ENCODE measurements at regions not wholly inside any gene's neighbourhood (a gene's known extent, or its start where the extent isn't known, plus 50 kb on each side); places are given as distances from the start of the nearest gene placed in this dataset.

- H3K4me1 ChIP-seq: peaks cover 0 to 6% (median 0%) of the 10 kb centered on the region in 4 donors
- DNase-seq: no peak
- H3K36me3 ChIP-seq: no peaks in the 10 kb centered on the region
- no peak for TF ChIP-seq POLR2A (IDR thresholded peaks at IDR 0.05)
- no peak for TF ChIP-seq CTCF (IDR thresholded peaks at IDR 0.05)
- H3K4me3 ChIP-seq: no peak overlapping the region
- no peak overlapping the region for H3K27ac ChIP-seq
- H3K9me3 ChIP-seq: no peaks in the 10 kb centered on the region
- no peaks in the 10 kb centered on the region for H3K27me3 ChIP-seq
These were observed 160.3 kb downstream of the ALX1 start for GRCh38 chr12:85440271-85440670.

GRCh38 chr12:85441025-85441424, 161.0 kb downstream of the ALX1 start:
- Histone ChIP-seq H3K27ac (no peak overlapping the region), H3K4me1 (peaks cover 0 to 6% (median 0%) of the 10 kb centered on the region in 4 donors), H3K27me3 (no peaks in the 10 kb centered on the region), H3K36me3 (no peaks in the 10 kb centered on the region), H3K9me3 (no peaks in the 10 kb centered on the region), H3K4me3 (no peak overlapping the region)
- TF ChIP-seq POLR2A (IDR thresholded peaks at IDR 0.05): no peak
- DNase-seq: no peak

GRCh38 chr12:85441741-85442140, 161.7 kb downstream of the ALX1 start:
- H3K4me3 ChIP-seq: no peak overlapping the region
- no peak overlapping the region for H3K27ac ChIP-seq
- DNase-seq: no peak
- H3K4me1 ChIP-seq: peaks cover 0 to 6% (median 0%) of the 10 kb centered on the region in 4 donors
- TF ChIP-seq POLR2A (IDR thresholded peaks at IDR 0.05): no peak
- TF ChIP-seq CTCF (IDR thresholded peaks at IDR 0.05): peak in 1 of 6 experiments; percentile 18
- no peaks in the 10 kb centered on the region for H3K9me3 ChIP-seq
- no peaks in the 10 kb centered on the region for H3K36me3 ChIP-seq
- no peaks in the 10 kb centered on the region for H3K27me3 ChIP-seq

- Histone ChIP-seq H3K9me3 (no peaks in the 10 kb centered on the region), H3K4me1 (peaks cover 0 to 6% (median 0%) of the 10 kb centered on the region in 4 donors), H3K36me3 (no peaks in the 10 kb centered on the region), H3K4me3 (no peak overlapping the region), H3K27ac (no peak overlapping the region), H3K27me3 (no peaks in the 10 kb centered on the region)
- peak in 1 of 3 donors; percentile 40 for DNase-seq
- TF ChIP-seq POLR2A (IDR thresholded peaks at IDR 0.05) (no peak), CTCF (IDR thresholded peaks at IDR 0.05) (no peak)
These were observed 165.3 kb downstream of the ALX1 start for GRCh38 chr12:85445060-85445938.

GRCh38 chr12:85448031-85448430, 168.0 kb downstream of the ALX1 start:
- no peak overlapping the region for H3K27ac ChIP-seq
- H3K4me3 ChIP-seq: no peak overlapping the region
- DNase-seq: no peak
- no peaks in the 10 kb centered on the region for H3K36me3 ChIP-seq
- no peaks in the 10 kb centered on the region for H3K4me1 ChIP-seq
- TF ChIP-seq CTCF (IDR thresholded peaks at IDR 0.05) (no peak), POLR2A (IDR thresholded peaks at IDR 0.05) (no peak)
- H3K9me3 ChIP-seq: no peaks in the 10 kb centered on the region
- H3K27me3 ChIP-seq: no peaks in the 10 kb centered on the region

- TF ChIP-seq CTCF (IDR thresholded peaks at IDR 0.05): peak in 4 of 6 experiments; percentile 23 to 49 (median 44)
- TF ChIP-seq POLR2A (IDR thresholded peaks at IDR 0.05): no peak
These were observed 168.6 kb downstream of the ALX1 start for GRCh38 chr12:85448548-85449139.

More at GRCh38 chr12:85448548-85449139, 168.6 kb downstream of the ALX1 start:
- Histone ChIP-seq H3K4me1 (no peaks in the 10 kb centered on the region), H3K27ac (no peak overlapping the region), H3K4me3 (no peak overlapping the region), H3K27me3 (no peaks in the 10 kb centered on the region), H3K9me3 (no peaks in the 10 kb centered on the region), H3K36me3 (no peaks in the 10 kb centered on the region)
- DNase-seq: no peak

Measured in Peyer's patch (tissue), 4 donors.